Spleen (tissue), 11 donors: ENCODE measurements at regions not wholly inside any gene's neighbourhood (a gene's known extent, or its start where the extent isn't known, plus 50 kb on each side); places are given as distances from the start of the nearest gene placed in this dataset.
A peak's percentile ranks its signal among the peaks of the same experiment; 100 is the strongest.

Experiments used
- DNase-seq: peaks from one replicate; pipeline ENCODE4 v3.0.0-alpha.2; 2020
- H3K27ac ChIP-seq, 8 donors: fragments of 200-600 bp; sonication (generic) in 7 of 8; 1 replicate in 4 of 8; 2 replicates in 4 of 8; pipeline versions ENCODE4 v1.5.0 to v1.8.0; 2016 to 2021; ENCODE audit warnings: inconsistent platforms in 4 of 8, mild to moderate bottlenecking in 4 of 8, moderate library complexity in 1 of 8
- H3K27me3 ChIP-seq, 7 donors: fragments of 200-600 bp; sonication (generic) in 6 of 7; replicated peaks in 1 of 7; 1 replicate in 4 of 7; 2 replicates in 3 of 7; pipeline versions ENCODE4 v1.5.0 to v1.8.0; 2016 to 2021; ENCODE audit warnings: inconsistent platforms in 3 of 7, mild to moderate bottlenecking in 1 of 7
- H3K36me3 ChIP-seq, 6 donors: fragments of 200-600 bp; sonication (generic) in 5 of 6; 1 replicate in 4 of 6; 2 replicates in 2 of 6; pipeline versions ENCODE4 v1.5.0 to v1.8.0; 2016 to 2021; ENCODE audit warnings: inconsistent platforms in 2 of 6
- H3K4me1 ChIP-seq, 6 donors: fragments of 200-600 bp; sonication (generic) in 5 of 6; 1 replicate in 3 of 6; 2 replicates in 3 of 6; pipeline versions ENCODE4 v1.5.0 to v1.8.0; 2016 to 2021; ENCODE audit warnings: inconsistent platforms in 3 of 6
- H3K4me3 ChIP-seq, 8 donors: fragments of 200-600 bp; sonication (generic) in 7 of 8; 1 replicate in 4 of 8; 2 replicates in 4 of 8; pipeline versions ENCODE4 v1.5.0 to v1.8.0; 2016 to 2021; ENCODE audit warnings: inconsistent platforms in 4 of 8, mild to moderate bottlenecking in 4 of 8, moderate library complexity in 2 of 8
- H3K9me3 ChIP-seq, 8 donors: fragments of 200-600 bp; sonication (generic) in 7 of 8; 1 replicate in 4 of 8; 2 replicates in 4 of 8; pipeline versions ENCODE4 v1.5.0 to v1.8.0; 2016 to 2021; ENCODE audit warnings: inconsistent platforms in 4 of 8
- POLR2A ChIP-seq, 3 donors: fragments of 450-650 bp; IDR thresholded peaks; one replicate each; pipeline ENCODE4 v1.5.1; 2017; ENCODE audit warnings: antibody characterized with exemption in 3 of 3, mild to moderate bottlenecking in 1 of 3
- POLR2AphosphoS5 ChIP-seq, 3 donors: sonication (generic); formaldehyde crosslinking; IDR thresholded peaks; one replicate each; pipeline ENCODE4 v1.5.1; 2017; ENCODE audit warnings: antibody characterized with exemption in 3 of 3
- WGBS, 5 donors: extraction: QIAGEN DNeasy Blood & Tissue Kit in 3 of 5; methylation state at CpG; one replicate each; pipeline versions ENCODE4 v1.1.5 to v1.1.7; 2013 to 2018; 5-methylcytosine and 5-hydroxymethylcytosine counted together
- intact Hi-C: fragments of 100-400 bp; cut with DNase I; formaldehyde crosslinking; loops from one replicate; pipeline ENCODE4 v1.15.0; 2023; ENCODE audit warnings: low total_unique reads
- TF ChIP-seq, protein P1 (sequence below), 11 experiments: fragments of 200-600 bp in 7 of 11; fragments of 450-650 bp in 4 of 11; sonication (generic) in 4 of 11; IDR thresholded peaks in 8 of 11; conservative IDR thresholded peaks in 3 of 11; 1 replicate in 7 of 11; 2 replicates in 4 of 11; pipeline versions ENCODE4 v1.4.0 to v1.8.0; 2016 to 2021; ENCODE audit warnings: antibody characterized with exemption in 11 of 11, inconsistent platforms in 4 of 11, mild to moderate bottlenecking in 1 of 11
- donor health status: healthy with polysubstance abuse.
- donor health status: DM: no; HTN: no; CAD: no; lungs with moderate emphysema.
- donor health status: DM: no; HTN: no; CAD: no.
- donor health status: Bipolar disorder and iron deficiency.
- donor health status: healthy.
- donor health status: DM: no; HTN: no; CAD: no.
- donor health status: DM: yes; HTN: yes; CAD: no.

- H3K9me3 ChIP-seq, result peaks cover 0 to 8% (median 0%) of the 10 kb centered on the region in 8 donors
- intact Hi-C loops, result loop anchor here (10.0 kb wide), 1 partner anchor 486 kb away; the partner anchor contains the start of gene ADAMTS9
- DNase-seq, result no peak
- peak in 2 of 3 donors; percentile 73 to 85 for TF ChIP-seq POLR2AphosphoS5 (IDR thresholded peaks at IDR 0.05)
- no peak for TF ChIP-seq POLR2A (IDR thresholded peaks at IDR 0.05)
- TF ChIP-seq, protein P1, sequence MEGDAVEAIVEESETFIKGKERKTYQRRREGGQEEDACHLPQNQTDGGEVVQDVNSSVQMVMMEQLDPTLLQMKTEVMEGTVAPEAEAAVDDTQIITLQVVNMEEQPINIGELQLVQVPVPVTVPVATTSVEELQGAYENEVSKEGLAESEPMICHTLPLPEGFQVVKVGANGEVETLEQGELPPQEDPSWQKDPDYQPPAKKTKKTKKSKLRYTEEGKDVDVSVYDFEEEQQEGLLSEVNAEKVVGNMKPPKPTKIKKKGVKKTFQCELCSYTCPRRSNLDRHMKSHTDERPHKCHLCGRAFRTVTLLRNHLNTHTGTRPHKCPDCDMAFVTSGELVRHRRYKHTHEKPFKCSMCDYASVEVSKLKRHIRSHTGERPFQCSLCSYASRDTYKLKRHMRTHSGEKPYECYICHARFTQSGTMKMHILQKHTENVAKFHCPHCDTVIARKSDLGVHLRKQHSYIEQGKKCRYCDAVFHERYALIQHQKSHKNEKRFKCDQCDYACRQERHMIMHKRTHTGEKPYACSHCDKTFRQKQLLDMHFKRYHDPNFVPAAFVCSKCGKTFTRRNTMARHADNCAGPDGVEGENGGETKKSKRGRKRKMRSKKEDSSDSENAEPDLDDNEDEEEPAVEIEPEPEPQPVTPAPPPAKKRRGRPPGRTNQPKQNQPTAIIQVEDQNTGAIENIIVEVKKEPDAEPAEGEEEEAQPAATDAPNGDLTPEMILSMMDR (IDR thresholded peaks at IDR 0.05 in 8 of 11, conservative IDR thresholded peaks at IDR 0.05 in 3 of 11), result peak in 5 of 11 experiments; percentile 31 to 52 (median 40)
- WGBS, 5 donors, result 48 to 67% (median 60%) methylated on average over 9 to 10 of the region's 10 CpGs
- H3K4me1 ChIP-seq, result peaks cover 0 to 23% (median 6%) of the 10 kb centered on the region in 6 donors
- H3K27ac ChIP-seq, result peak overlapping the region in 2 of 8 donors; percentile 29 to 42
- H3K27me3 ChIP-seq, result no peaks in the 10 kb centered on the region
- no peaks in the 10 kb centered on the region for H3K36me3 ChIP-seq
- no peak overlapping the region for H3K4me3 ChIP-seq
Measured at GRCh38 chr3:65170390-65171042, 482.7 kb upstream of the ADAMTS9 start.

DNA sequence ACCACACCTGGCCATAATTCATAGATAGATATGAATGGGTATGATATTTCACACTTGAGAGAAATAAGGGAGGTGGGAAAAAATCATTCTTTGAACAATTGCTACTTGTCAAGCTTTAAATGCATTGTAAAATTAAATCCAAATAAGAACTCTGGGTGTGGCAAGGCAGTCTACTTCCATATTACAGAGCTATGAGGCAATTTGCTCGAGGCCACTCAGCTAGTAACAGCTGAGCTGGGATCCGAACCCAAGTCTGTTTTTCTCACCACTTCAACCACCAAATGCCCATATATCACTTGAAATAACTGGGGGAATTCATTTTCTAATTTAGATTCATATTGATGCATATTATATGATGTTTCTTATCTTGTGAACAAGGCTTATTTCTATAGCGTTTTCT, 482.2 kb upstream of the ADAMTS9 start:
- Histone ChIP-seq H3K27ac (peak overlapping the region in 1 of 8 donors; percentile 42), H3K9me3 (peaks cover 0 to 8% (median 0%) of the 10 kb centered on the region in 8 donors), H3K4me1 (peaks cover 0 to 23% (median 6%) of the 10 kb centered on the region in 6 donors), H3K36me3 (no peaks in the 10 kb centered on the region), H3K27me3 (no peaks in the 10 kb centered on the region), H3K4me3 (no peak overlapping the region)
- DNase-seq, result no peak
- TF ChIP-seq POLR2AphosphoS5 (IDR thresholded peaks at IDR 0.05), result no peak
- TF ChIP-seq POLR2A (IDR thresholded peaks at IDR 0.05), result no peak
- TF ChIP-seq, protein P1 (IDR thresholded peaks at IDR 0.05 in 8 of 11, conservative IDR thresholded peaks at IDR 0.05 in 3 of 11), result no peak
- WGBS, 5 donors, result 43 to 58% (median 50%) methylated on average over 3 of the region's 3 CpGs
- intact Hi-C loops, result loop anchor here (10.0 kb wide), 1 partner anchor 485 kb away; the partner anchor contains the start of gene ADAMTS9

DNA sequence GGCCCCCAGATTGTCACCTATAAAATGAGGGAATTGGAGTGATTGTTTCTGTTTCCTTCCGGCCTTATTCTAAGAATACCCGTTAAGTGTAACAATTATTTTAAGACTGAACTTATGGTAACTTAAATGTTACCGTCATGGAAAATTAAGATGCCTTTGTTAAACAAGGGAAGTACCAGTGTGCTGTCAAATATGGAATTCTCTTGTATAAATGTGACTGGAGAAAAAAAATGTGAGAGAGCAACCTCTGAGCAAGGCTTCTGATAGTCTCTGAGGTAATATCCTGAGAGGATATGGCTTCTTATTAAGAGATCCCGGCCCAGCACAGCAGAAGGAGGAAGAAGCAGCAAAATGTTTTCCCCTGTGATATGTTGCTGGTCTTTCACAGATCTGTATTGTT, 480.7 kb upstream of the ADAMTS9 start:
- Histone ChIP-seq H3K9me3 (peaks cover 0 to 8% (median 0%) of the 10 kb centered on the region in 8 donors), H3K27me3 (no peaks in the 10 kb centered on the region), H3K4me1 (peaks cover 0 to 23% (median 6%) of the 10 kb centered on the region in 6 donors), H3K27ac (peak overlapping the region in 4 of 8 donors; percentile 28 to 64 (median 54)), H3K4me3 (no peak overlapping the region), H3K36me3 (no peaks in the 10 kb centered on the region)
- intact Hi-C loops, result no loop called here
- WGBS, 5 donors, result 38 to 43% (median 40%) methylated on average over 4 of the region's 4 CpGs
- DNase-seq, result no peak
- TF ChIP-seq, protein P1 (IDR thresholded peaks at IDR 0.05 in 8 of 11, conservative IDR thresholded peaks at IDR 0.05 in 3 of 11), result no peak
- no peak for TF ChIP-seq POLR2AphosphoS5 (IDR thresholded peaks at IDR 0.05)
- TF ChIP-seq POLR2A (IDR thresholded peaks at IDR 0.05), result no peak

- Histone ChIP-seq H3K27ac (no peak overlapping the region), H3K9me3 (peaks cover 0 to 8% (median 0%) of the 10 kb centered on the region in 8 donors), H3K4me1 (peaks cover 0 to 23% (median 6%) of the 10 kb centered on the region in 6 donors), H3K4me3 (no peak overlapping the region), H3K36me3 (no peaks in the 10 kb centered on the region), H3K27me3 (no peaks in the 10 kb centered on the region)
- TF ChIP-seq, protein P1 (IDR thresholded peaks at IDR 0.05 in 8 of 11, conservative IDR thresholded peaks at IDR 0.05 in 3 of 11), result no peak
- no peak for TF ChIP-seq POLR2AphosphoS5 (IDR thresholded peaks at IDR 0.05)
- intact Hi-C loops, result no loop called here
- DNase-seq, result no peak
Measured at GRCh38 chr3:65166531-65166930, 478.7 kb upstream of the ADAMTS9 start.
